HG03575 (cell line): ENCODE measurements at regions not wholly inside any gene's neighbourhood (a gene's known extent, or its start where the extent isn't known, plus 50 kb on each side); places are given as distances from the start of the nearest gene placed in this dataset.

Source experiments
- ATAC-seq: cut with Tn5 transposase; IDR thresholded peaks from one replicate; pipeline ENCODE4 v1.9.1; 2021; ENCODE audit not compliant: unreplicated experiment, insufficient number of reproducible peaks, low FRiP score; ENCODE audit errors: extremely low read depth

- no peak for ATAC-seq
Measured at GRCh38 chr6:26194816-26195375, 107.7 kb downstream of the HFE start.

- no peak for ATAC-seq
Measured at GRCh38 chr6:26195376-26195923, 108.2 kb downstream of the HFE start.

GRCh38 chr6:26195924-26196845 lies 109.0 kb downstream of the HFE start:
- ATAC-seq: no peak

DNA sequence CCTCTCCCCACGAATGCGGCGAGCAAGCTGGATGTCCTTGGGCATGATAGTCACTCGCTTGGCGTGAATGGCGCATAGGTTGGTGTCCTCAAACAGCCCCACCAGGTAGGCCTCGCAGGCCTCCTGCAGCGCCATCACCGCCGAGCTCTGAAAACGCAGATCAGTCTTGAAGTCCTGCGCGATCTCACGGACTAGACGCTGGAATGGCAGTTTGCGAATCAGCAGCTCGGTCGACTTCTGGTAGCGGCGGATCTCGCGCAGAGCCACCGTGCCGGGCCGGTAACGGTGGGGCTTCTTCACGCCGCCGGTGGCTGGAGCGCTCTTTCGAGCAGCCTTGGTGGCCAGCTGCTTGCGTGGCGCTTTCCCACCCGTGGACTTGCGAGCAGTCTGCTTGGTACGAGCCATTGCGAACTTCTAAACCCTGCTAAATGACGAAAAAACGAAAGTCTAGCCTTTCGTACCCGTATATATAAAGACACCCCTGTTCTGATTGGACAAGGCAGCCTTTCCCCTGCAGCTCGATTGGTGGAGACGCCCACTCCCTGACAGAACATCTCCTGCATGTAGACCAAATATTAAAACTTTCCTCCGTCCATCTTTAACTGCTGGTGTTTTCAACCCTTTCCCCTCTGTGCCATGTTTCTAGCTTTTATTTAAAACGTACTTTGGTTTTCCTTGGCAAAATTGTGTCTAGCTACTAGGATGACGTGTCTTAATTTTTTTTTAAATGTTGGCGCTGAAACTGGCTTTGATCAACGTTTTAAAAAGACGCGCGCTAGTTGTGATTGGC lies 109.8 kb downstream of the HFE start:
- peak; percentile 18 for ATAC-seq

- no peak for ATAC-seq
Measured at GRCh38 chr6:26197636-26197932, 110.4 kb downstream of the HFE start.

- no peak for ATAC-seq
Measured at GRCh38 chr6:26197933-26198721, 110.9 kb downstream of the HFE start.

DNA sequence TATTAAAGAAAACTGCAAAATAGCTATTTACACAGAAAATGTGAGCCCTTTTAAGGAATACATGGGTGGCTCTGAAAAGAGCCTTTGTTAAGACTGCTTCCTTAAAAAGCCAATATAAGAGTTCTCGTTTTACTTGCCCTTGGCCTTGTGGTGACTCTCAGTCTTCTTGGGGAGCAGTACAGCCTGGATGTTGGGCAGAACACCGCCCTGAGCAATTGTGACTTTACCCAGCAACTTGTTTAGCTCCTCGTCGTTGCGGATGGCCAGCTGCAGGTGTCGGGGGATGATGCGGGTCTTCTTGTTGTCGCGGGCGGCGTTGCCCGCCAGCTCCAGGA lies 111.5 kb downstream of the HFE start:
- ATAC-seq: no peak

- peak; percentile 31 for ATAC-seq
Measured at GRCh38 chr6:26199057-26199772, 112.0 kb downstream of the HFE start.

DNA sequence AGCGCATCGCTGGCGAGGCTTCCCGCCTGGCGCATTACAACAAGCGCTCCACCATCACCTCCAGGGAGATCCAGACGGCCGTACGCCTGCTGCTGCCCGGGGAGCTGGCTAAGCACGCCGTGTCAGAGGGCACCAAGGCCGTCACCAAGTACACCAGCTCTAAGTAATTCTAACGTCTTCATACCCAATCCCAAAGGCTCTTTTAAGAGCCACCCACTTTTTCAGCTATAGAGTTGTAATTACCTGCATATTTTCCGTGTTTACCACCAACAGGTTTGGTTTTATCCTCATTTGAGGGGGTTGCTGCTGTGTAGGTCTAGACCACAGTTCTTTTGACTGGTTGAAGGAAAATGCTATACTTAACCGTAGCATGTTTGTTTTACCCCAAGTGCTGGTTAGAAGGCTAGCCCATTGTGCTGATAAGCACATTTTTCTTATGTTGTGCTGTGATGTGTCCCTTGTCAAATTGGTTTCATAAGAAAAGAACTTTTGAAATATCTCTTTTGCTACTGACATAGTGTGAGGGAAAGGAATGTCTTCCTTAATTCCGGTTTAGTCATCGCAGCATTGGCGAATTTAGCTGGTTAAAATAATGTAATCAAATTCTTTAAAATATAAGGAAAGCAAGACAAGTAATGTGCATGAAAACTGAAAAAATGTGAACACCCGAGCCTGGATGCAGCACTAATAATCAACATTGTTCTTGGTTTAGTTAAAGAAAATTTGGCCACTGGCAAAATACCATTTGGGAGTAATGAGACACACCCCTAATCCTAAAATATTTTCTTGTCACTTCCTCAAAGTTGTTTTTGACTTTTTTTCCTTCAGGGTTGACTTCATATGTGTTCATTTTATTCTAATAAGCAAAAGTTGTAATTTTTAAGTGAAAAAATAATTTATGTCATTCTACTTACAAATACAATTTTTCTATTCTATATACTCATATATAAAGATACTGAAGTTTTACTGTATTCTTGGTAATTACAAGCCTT lies 112.8 kb downstream of the HFE start:
- no peak for ATAC-seq

DNA sequence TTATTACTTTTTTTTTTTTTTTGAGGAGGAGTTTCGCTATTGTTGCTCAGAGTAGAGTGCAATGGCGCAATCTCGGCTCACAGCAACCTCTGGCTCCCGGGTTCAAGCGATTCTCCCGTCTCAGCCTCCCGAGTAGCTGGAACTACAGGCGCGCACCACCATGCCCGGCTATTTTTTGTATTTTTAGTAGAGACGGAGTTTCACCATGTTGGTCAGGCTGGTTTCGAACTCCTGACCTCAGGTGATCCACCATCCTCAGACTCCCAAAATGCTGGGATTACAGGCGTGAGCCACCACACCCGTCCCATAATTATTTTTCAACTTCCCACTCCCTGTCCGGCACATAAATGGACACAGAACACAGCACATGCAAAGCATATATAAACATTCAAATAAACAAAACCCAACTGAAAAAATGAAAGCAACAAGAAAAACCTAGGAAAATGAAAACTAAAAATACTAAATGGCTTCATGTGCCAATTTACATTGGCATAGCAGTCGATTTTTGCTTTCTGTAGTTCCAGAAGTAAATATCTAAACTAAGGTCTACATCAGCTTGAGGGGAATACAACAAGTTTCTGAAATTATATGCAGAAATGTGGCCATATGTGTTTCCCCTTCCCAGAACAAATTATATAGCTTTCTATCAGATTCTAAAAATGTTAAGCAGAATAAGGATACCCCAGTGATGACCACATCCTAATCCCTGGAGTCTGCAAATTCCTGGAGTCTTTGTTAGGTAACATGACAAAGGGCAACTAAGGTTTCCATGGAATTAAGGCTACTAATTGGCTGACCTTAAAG lies 113.9 kb downstream of the HFE start:
- ATAC-seq: no peak

DNA sequence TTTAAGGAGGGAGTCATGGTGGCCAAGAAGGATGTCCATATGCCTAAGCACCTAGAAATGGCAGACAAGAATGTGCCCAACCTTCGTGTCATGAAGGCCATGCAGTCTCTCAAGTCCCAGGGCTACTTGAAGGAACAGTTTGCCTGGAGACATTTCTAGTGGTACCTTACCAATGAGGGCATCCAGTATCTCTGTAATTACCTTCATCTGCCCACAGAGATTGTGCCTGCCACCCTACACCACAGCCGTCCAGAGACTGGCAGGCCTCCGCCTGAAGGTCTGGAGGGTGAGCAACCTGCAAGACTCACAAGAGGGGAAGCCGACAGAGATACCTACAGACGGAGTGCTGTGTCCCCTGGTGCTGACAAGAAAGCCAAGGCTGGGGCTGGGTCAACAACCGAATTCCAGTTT lies 115.0 kb downstream of the HFE start:
- ATAC-seq: no peak

DNA sequence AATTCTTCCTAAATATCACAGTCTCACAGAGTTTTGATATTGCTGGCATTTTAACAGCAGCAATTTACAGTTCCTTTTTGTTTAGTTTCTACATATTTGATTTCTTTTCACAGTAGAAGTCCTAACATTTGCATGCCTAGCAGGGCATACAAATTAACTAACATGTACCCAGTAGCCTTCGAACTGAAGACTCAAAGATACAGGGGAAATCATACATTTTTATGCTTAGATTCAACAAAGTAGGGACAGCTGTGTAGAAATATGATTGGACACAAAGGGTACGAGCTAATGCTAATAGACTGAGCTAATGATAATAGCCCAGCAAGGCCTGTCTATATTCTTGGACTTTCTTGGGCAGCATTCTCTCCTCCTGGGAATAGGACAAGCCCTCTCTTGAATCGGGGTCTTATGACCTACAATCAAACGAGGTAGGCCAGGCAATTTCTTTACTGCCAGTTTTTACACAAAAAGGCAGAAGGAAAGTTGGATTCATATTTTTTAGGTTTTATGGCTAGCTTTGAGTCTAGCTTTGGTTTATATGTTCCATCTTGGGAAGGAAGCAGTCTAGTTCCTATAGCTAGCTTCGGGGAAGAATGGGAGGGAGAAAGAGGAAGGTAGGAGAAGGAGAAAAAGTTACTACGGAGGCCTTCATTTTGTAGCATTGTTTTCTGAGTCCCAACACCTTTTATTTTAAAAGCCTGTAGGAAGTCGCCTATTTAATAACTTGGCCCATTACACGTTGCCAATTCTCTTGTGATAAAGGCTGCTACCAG lies 115.8 kb downstream of the HFE start:
- no peak for ATAC-seq

DNA sequence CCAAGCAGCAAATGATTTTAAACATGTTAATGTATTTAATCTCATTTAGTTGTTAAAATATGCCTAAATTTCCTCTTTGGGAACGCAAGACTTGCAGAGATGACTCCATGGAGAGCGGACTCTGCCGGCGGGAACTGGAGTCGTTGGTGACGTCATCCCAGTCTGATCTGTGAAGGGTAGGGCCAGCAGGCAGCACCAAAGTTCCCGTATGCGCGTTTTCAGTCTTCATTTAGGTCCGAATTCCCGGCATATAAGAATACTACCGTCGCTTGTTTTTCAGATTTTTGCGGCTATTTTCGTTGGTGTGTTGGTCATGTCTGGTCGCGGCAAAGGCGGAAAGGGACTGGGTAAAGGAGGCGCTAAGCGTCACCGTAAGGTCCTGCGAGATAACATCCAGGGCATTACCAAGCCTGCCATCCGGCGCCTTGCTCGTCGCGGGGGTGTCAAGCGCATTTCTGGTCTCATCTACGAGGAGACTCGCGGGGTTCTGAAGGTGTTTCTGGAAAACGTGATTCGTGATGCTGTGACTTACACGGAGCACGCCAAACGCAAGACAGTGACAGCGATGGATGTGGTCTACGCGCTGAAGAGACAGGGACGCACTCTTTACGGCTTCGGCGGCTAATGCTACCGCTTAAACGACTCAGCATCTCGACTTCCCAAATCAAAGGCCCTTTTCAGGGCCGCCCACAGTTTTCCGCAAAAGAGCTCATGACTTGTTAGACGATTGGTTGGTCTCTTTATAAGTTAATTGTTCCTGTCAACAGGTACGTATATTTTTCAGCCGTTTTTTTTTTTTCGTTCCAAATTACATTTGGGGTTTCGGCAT lies 117.3 kb downstream of the HFE start:
- no peak for ATAC-seq

DNA sequence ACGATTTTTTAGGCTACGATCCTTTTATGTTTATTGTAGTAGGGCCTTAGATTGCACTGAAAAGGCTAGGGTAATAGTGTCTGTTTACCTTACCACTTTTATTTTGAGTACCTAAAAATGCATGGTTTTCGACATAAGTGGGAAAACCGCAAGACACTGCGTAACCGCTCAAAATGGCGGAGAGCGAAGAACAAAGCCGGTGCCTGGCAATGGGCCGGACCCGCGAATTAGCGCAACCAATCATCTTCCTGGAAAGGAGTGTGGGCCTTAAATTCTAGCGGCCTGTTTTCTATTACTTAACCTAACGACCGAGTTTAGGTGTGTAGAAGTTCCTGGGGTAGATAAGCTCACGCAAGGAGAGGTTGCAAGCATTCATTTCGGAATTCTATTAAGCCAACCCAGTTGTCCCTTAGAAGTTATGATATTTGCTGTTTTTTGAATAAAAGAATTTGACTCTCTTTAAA lies 118.0 kb downstream of the HFE start:
- no peak for ATAC-seq
